GM21529 (cell line): ENCODE measurements at regions not wholly inside any gene's neighbourhood (a gene's known extent, or its start where the extent isn't known, plus 50 kb on each side); places are given as distances from the start of the nearest gene placed in this dataset.
"Not testable (repeated sequence)": the region's sequence is repeated elsewhere in the genome, so short reads cannot be mapped to it uniquely, and the experiment has no call there.

Source experiments
- ATAC-seq: cut with Tn5 transposase; IDR thresholded peaks from one replicate; pipeline ENCODE4 v1.9.1; 2021; ENCODE audit not compliant: unreplicated experiment

DNA sequence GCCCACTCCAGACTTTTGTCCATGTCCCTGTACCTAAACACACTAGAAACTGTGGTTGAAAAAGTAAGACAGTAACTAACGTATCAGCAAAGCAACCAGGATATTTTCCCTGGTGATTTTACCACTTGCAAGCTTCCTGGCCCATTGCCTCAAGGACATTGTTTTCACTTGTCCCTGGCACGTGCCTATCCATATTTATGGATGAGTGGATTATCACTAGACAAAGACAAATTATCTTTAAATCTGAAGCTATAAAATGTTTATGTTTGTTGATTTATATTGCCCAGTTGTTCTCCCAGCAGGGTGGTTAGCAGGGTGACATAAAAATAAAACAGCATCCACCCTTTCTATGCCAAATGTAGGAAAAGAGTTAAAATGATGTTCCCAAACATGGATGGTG, 93.2 kb upstream of the STEAP1 start:
- no peak for ATAC-seq

DNA sequence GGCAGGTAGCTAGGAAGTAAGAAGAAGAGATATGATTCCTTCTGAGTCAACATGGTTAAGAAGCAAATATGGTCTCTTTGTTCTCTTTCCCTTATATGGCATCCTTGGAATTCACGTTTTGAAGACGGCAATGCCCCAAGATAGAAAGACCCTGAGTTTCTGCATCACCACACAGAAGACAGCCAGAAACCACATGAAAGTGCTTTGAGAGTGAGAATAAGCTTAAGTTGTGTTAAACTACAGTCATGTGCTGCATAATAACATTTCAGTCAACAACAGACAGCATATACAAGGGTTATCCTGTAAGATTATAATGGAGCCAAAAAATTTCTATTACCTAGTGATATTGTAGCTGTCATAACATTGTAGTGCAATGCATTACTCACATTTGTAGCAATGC, 89.9 kb upstream of the STEAP1 start:
- ATAC-seq = no peak

DNA sequence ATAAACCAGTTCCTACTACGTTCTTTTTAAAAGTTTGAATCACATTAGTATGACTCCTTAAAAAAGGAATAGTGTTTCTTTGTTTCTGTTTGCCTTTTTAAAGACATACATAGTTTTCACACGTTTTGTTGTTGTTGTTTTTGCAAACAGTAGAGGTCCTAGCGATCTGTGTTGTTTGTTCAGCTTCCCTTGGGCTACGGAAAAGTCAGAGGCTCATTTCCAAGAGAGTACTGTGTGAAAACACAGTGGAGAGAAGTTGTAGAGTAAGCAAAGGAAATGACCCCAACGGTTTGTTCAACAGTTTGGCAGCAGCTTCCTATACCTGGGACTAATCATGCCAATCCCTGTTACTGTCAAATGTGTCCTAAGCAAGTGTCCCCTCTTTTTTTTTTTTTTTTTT, 87.1 kb upstream of the STEAP1 start:
- no peak for ATAC-seq

DNA sequence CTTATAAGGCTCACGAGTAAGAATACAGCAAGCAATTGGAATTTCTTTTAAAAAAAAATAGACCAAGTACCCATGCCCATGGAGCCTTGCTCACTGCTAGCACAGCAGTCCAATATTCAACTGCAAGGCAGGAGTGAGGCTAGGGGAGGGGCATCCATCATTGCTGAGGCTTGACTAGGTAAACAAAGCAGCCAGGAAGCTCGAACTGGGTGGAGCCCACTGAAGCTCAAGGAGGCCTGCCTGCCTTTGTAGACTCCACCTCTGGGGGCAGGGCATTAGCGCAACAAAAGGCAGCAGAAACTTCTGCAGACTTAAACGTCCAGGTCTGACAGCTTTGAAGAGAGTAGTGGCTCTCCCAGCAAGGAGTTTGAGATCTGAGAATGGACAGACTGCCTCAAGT, 84.0 kb upstream of the STEAP1 start:
- not testable (repeated sequence) for ATAC-seq

DNA sequence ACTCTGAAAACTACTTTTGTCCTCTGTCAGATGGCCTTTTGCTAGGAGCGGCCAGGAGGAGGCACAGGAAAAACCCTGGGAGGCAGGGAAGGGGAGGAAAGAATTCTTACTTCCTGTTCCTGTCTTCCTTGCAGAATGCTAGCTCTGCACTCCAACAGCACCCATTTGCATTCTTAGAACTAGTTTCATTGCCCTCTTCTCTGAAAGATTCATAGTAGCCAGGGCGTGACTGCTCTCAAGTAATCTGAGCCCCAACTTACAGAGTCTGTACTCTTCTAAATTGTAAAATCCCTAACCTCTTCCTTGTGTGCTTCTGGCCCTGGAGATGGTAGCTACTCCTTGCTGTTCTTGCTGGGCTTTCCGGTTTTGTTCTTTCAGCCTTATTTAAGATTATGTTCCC, 75.3 kb upstream of the STEAP1 start:
- no peak for ATAC-seq

DNA sequence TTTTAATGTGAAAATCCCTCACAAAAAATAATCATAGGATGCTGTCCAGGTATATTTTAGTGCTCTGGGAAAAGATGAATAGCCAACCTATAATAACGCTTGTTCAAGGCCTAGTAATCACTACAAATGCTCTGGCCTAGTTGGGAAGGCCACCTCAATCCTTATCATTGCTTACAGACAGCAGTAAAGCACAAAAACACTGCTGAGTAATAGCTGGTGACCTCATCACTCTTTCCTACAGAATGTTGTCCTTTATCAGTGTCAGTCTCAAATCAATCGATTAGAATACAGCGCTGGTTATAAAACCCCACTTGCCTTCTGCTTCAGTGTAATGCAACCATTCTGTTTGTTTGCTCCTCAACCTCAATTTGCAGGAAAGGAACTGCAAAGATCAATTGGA, 72.6 kb upstream of the STEAP1 start:
- no peak for ATAC-seq

DNA sequence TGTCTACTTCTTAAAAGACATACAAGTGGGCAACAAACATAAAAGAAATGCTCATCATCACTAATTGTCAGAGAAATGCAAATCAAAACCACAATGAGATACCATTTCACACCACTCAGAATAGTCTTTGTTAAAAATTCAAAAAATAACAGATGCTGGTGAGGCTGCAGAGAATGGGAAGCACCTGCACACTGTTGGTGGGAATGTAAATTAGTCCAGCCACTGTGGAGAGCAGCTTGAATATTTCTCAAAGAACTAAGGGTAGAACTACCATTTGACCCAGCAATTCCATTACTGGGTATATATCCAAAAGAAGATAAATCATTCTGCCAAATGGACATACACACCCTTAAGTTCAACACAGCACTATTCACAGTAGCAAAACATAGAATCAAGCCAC, 61.8 kb upstream of the STEAP1 start:
- ATAC-seq = no peak

DNA sequence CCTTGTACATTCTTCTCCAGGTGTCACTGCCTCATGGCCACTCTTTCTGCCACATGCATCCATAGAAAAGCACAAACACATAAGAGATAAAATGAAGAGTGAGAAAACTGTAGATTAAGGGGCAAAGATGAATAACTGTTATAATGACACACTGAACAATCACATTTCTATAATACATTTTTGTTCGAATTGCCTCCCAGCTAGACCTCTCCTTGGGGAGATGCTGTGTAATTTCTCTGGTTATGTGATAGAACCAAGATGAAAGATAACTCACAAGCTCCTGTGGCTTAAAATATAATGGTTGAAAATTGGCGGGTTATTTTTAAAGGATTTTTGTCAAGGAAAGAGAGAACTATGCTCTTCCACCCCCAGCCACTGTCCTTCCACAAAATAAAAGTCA, 60.2 kb upstream of the STEAP1 start:
- no peak for ATAC-seq
